ENCODE measurements at regions not wholly inside any gene's neighbourhood (a gene's known extent, or its start where the extent isn't known, plus 50 kb on each side); places are given as distances from the start of the nearest gene placed in this dataset.

- no peak for TF ChIP-seq GLIS3 (CRISPR knock-in tag; IDR thresholded peaks at IDR 0.05)
- no peak for TF ChIP-seq ARNTL (CRISPR knock-in tag; IDR thresholded peaks at IDR 0.05; ENCODE audit: borderline replicate concordance, low read depth)
- TF ChIP-seq ZFP3 (CRISPR knock-in tag; IDR thresholded peaks at IDR 0.05) = no peak
- TF ChIP-seq POU6F1 (CRISPR knock-in tag; IDR thresholded peaks at IDR 0.05; ENCODE audit: borderline replicate concordance, low read depth) = no peak
- no peak for TF ChIP-seq ZC3H10 (CRISPR knock-in tag; IDR thresholded peaks at IDR 0.05)
- no peak for TF ChIP-seq RARB (CRISPR knock-in tag; IDR thresholded peaks at IDR 0.05)
- TF ChIP-seq, protein P1, sequence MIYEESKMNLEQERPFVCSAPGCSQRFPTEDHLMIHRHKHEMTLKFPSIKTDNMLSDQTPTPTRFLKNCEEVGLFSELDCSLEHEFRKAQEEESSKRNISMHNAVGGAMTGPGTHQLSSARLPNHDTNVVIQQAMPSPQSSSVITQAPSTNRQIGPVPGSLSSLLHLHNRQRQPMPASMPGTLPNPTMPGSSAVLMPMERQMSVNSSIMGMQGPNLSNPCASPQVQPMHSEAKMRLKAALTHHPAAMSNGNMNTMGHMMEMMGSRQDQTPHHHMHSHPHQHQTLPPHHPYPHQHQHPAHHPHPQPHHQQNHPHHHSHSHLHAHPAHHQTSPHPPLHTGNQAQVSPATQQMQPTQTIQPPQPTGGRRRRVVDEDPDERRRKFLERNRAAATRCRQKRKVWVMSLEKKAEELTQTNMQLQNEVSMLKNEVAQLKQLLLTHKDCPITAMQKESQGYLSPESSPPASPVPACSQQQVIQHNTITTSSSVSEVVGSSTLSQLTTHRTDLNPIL (CRISPR knock-in tag; IDR thresholded peaks at IDR 0.05; ENCODE audit: low read depth) = no peak
- TF ChIP-seq, protein P2, sequence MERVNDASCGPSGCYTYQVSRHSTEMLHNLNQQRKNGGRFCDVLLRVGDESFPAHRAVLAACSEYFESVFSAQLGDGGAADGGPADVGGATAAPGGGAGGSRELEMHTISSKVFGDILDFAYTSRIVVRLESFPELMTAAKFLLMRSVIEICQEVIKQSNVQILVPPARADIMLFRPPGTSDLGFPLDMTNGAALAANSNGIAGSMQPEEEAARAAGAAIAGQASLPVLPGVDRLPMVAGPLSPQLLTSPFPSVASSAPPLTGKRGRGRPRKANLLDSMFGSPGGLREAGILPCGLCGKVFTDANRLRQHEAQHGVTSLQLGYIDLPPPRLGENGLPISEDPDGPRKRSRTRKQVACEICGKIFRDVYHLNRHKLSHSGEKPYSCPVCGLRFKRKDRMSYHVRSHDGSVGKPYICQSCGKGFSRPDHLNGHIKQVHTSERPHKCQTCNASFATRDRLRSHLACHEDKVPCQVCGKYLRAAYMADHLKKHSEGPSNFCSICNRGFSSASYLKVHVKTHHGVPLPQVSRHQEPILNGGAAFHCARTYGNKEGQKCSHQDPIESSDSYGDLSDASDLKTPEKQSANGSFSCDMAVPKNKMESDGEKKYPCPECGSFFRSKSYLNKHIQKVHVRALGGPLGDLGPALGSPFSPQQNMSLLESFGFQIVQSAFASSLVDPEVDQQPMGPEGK (CRISPR knock-in tag; IDR thresholded peaks at IDR 0.05; ENCODE audit: borderline replicate concordance) = no peak
- no peak for TF ChIP-seq PPARA (CRISPR knock-in tag; IDR thresholded peaks at IDR 0.05; ENCODE audit: borderline replicate concordance)
- no peak for TF ChIP-seq ZNF8 (CRISPR knock-in tag; IDR thresholded peaks at IDR 0.05)
These were observed 2044.9 kb upstream of the CDH6 start for GRCh38 chr5:29148581-29148980.

Measured in SK-N-SH treated with all-trans-retinoic acid at 6 μM for 48 hours (cell line).